ENCODE measurements at regions not wholly inside any gene's neighbourhood (a gene's known extent, or its start where the extent isn't known, plus 50 kb on each side); places are given as distances from the start of the nearest gene placed in this dataset.

- CTCF ChIA-PET: interaction anchor here (0.5 kb wide), 1 partner anchor 107 kb away, joined by 3 read pairs; no protein-coding TSS in a partner anchor
- intact Hi-C loops (cut with micrococcal nuclease): no loop called here
- no peak for DNase-seq (ENCODE audit: unreplicated experiment)
- Mint-ChIP-seq H3K4me3 (ENCODE audit: unreplicated experiment) (no peak overlapping the region), H3K27me3 (ENCODE audit: insufficient read depth, unreplicated experiment) (peaks cover 98% of the 10 kb centered on the region), H3K27ac (ENCODE audit: low read depth, unreplicated experiment) (no peak overlapping the region), H3K4me1 (ENCODE audit: insufficient read depth, unreplicated experiment) (no peaks in the 10 kb centered on the region), H3K9me3 (ENCODE audit: unreplicated experiment) (no peaks in the 10 kb centered on the region), H3K36me3 (ENCODE audit: insufficient read depth, unreplicated experiment) (no peaks in the 10 kb centered on the region)
- POLR2A ChIA-PET: no interaction called here
- no TSS peak for BruUV-seq (replicated peaks)
- no peak for TF ChIP-seq CTCF (IDR thresholded peaks at IDR 0.05; ENCODE audit: unreplicated experiment)
These were observed 185.7 kb upstream of the EYA4 start for GRCh38 chr6:133055441-133055966.

- H3K36me3 Mint-ChIP-seq (ENCODE audit: insufficient read depth, unreplicated experiment): no peaks in the 10 kb centered on the region
- peaks cover 99% of the 10 kb centered on the region for H3K27me3 Mint-ChIP-seq (ENCODE audit: insufficient read depth, unreplicated experiment)
- no peak overlapping the region for H3K4me3 Mint-ChIP-seq (ENCODE audit: unreplicated experiment)
- DNase-seq (ENCODE audit: unreplicated experiment): no peak
- no TSS peak for BruUV-seq (replicated peaks)
- intact Hi-C loops (cut with micrococcal nuclease): no loop called here
- TF ChIP-seq CTCF (IDR thresholded peaks at IDR 0.05; ENCODE audit: unreplicated experiment): no peak
- ChIA-PET POLR2A (no interaction called here), CTCF (interaction anchor here (0.7 kb wide), 1 partner anchor 16 kb away, joined by 4 read pairs; no protein-coding TSS in a partner anchor)
- no peak overlapping the region for H3K27ac Mint-ChIP-seq (ENCODE audit: low read depth, unreplicated experiment)
- H3K9me3 Mint-ChIP-seq (ENCODE audit: unreplicated experiment): no peaks in the 10 kb centered on the region
- no peaks in the 10 kb centered on the region for H3K4me1 Mint-ChIP-seq (ENCODE audit: insufficient read depth, unreplicated experiment)
These were observed 183.8 kb upstream of the EYA4 start for GRCh38 chr6:133057352-133057751.

- intact Hi-C loops (cut with micrococcal nuclease): no loop called here
- BruUV-seq (replicated peaks): no TSS peak
These were observed 179.1 kb upstream of the EYA4 start for GRCh38 chr6:133062077-133062476.

GRCh38 chr6:133062696-133063306, 178.4 kb upstream of the EYA4 start:
- H3K4me1 Mint-ChIP-seq (ENCODE audit: insufficient read depth, unreplicated experiment): no peaks in the 10 kb centered on the region
- H3K36me3 Mint-ChIP-seq (ENCODE audit: insufficient read depth, unreplicated experiment): no peaks in the 10 kb centered on the region
- DNase-seq (ENCODE audit: unreplicated experiment): no peak
- H3K9me3 Mint-ChIP-seq (ENCODE audit: unreplicated experiment): no peaks in the 10 kb centered on the region
- peaks cover 95% of the 10 kb centered on the region for H3K27me3 Mint-ChIP-seq (ENCODE audit: insufficient read depth, unreplicated experiment)
- ChIA-PET CTCF (interaction anchor here (0.6 kb wide), 1 partner anchor 11 kb away, joined by 4 read pairs; no protein-coding TSS in a partner anchor), POLR2A (no interaction called here)
- no peak overlapping the region for H3K4me3 Mint-ChIP-seq (ENCODE audit: unreplicated experiment)
- H3K27ac Mint-ChIP-seq (ENCODE audit: low read depth, unreplicated experiment): no peak overlapping the region
- BruUV-seq (replicated peaks): no TSS peak
- no peak for TF ChIP-seq CTCF (IDR thresholded peaks at IDR 0.05; ENCODE audit: unreplicated experiment)
- intact Hi-C loops (cut with micrococcal nuclease): no loop called here

More at GRCh38 chr6:133062077-133062476, 179.1 kb upstream of the EYA4 start:
- Mint-ChIP-seq H3K36me3 (ENCODE audit: insufficient read depth, unreplicated experiment) (no peaks in the 10 kb centered on the region), H3K27ac (ENCODE audit: low read depth, unreplicated experiment) (no peak overlapping the region), H3K4me1 (ENCODE audit: insufficient read depth, unreplicated experiment) (no peaks in the 10 kb centered on the region), H3K9me3 (ENCODE audit: unreplicated experiment) (no peaks in the 10 kb centered on the region), H3K27me3 (ENCODE audit: insufficient read depth, unreplicated experiment) (peaks cover 95% of the 10 kb centered on the region), H3K4me3 (ENCODE audit: unreplicated experiment) (no peak overlapping the region)
- POLR2A ChIA-PET: no interaction called here
- TF ChIP-seq CTCF (IDR thresholded peaks at IDR 0.05; ENCODE audit: unreplicated experiment): no peak
- CTCF ChIA-PET: no interaction called here
- no peak for DNase-seq (ENCODE audit: unreplicated experiment)

Data from MCF 10A (cell line).